HEK293 (cell line): ENCODE measurements at regions not wholly inside any gene's neighbourhood (a gene's known extent, or its start where the extent isn't known, plus 50 kb on each side); places are given as distances from the start of the nearest gene placed in this dataset.

Source experiments
- CTCF ChIA-PET: fragments of 350-600 bp; formaldehyde crosslinking; extraction: SDS; loops from one replicate; lab custom pipeline; 2021; ENCODE audit warnings: antibody characterized with exemption; lab: Yijun Ruan, JAX
- POLR2A ChIA-PET: fragments of 300-600 bp; formaldehyde crosslinking; extraction: SDS; loops from one replicate; lab custom pipeline; 2020; ENCODE audit warnings: antibody characterized with exemption, inconsistent platforms; lab: Yijun Ruan, JAX
- H3K27ac ChIP-seq: fragments of 200-500 bp; sonication (Bioruptor generic); 2 replicates; pipeline ENCODE4 v1.5.1; 2014; ENCODE audit warnings: low read depth, low read length, control low read depth, inconsistent platforms; ENCODE audit errors: extremely low read depth
- H3K36me3 ChIP-seq, 2 experiments: fragments of 200-500 bp in 1 of 2; sonication (Bioruptor generic) in 1 of 2; 1 replicate in 1 of 2; 2 replicates in 1 of 2; pipeline ENCODE4 v1.5.1; 2014 to 2017; ENCODE audit warnings: inconsistent platforms in 2 of 2, low read length in 2 of 2; ENCODE audit not compliant: control insufficient read depth in 2 of 2, insufficient read depth in 1 of 2
- H3K4me1 ChIP-seq: fragments of 200-500 bp; sonication (Bioruptor generic); 2 replicates; pipeline ENCODE4 v1.5.1; 2014; ENCODE audit warnings: mild to moderate bottlenecking, low read length, inconsistent platforms; ENCODE audit not compliant: control insufficient read depth, insufficient read depth
- H3K4me3 ChIP-seq: 2 replicates; pipeline ENCODE4 v1.5.1; 2011; ENCODE audit warnings: low read depth, mild to moderate bottlenecking, control low read depth, low read length, moderate library complexity
- H3K9me3 ChIP-seq: fragments of 200-500 bp; sonication (Bioruptor generic); 2 replicates; pipeline ENCODE4 v1.5.1; 2014; ENCODE audit warnings: low read depth, low read length, inconsistent platforms; ENCODE audit not compliant: control insufficient read depth, insufficient read depth
- GLI2 ChIP-seq: fragments of 450-650 bp; formaldehyde crosslinking; IDR thresholded peaks from 2 replicates; pipeline ENCODE4; 2017; ENCODE audit warnings: missing biosample characterization, missing genetic modification characterization, low read depth, borderline replicate concordance
- GLIS1 ChIP-seq: fragments of 450-650 bp; formaldehyde crosslinking; IDR thresholded peaks from 2 replicates; pipeline ENCODE4 v1.5.1; 2016; ENCODE audit warnings: missing biosample characterization, missing genetic modification characterization
- MYNN ChIP-seq: fragments of 450-650 bp; formaldehyde crosslinking; IDR thresholded peaks from 2 replicates; pipeline ENCODE4 v1.5.1; 2016; ENCODE audit warnings: missing biosample characterization, missing genetic modification characterization, borderline replicate concordance
- OSR2 ChIP-seq: fragments of 450-650 bp; formaldehyde crosslinking; IDR thresholded peaks from 2 replicates; pipeline ENCODE4 v1.5.1; 2016; ENCODE audit warnings: missing biosample characterization, missing genetic modification characterization
- OVOL3 ChIP-seq: fragments of 450-650 bp; formaldehyde crosslinking; IDR thresholded peaks from 2 replicates; pipeline ENCODE4 v1.5.1; 2016; ENCODE audit warnings: missing biosample characterization, missing genetic modification characterization
- PRDM1 ChIP-seq: fragments of 450-650 bp; formaldehyde crosslinking; IDR thresholded peaks from 2 replicates; pipeline ENCODE4; 2016; ENCODE audit warnings: missing biosample characterization, missing genetic modification characterization
- PRDM6 ChIP-seq: fragments of 450-650 bp; formaldehyde crosslinking; IDR thresholded peaks from 2 replicates; pipeline ENCODE4 v1.5.1; 2017; ENCODE audit warnings: missing biosample characterization, missing genetic modification characterization
- ZBTB17 ChIP-seq: fragments of 450-650 bp; formaldehyde crosslinking; IDR thresholded peaks from 2 replicates; pipeline ENCODE4 v1.5.1; 2016; ENCODE audit warnings: missing biosample characterization, missing genetic modification characterization
- ZFP41 ChIP-seq: fragments of 450-650 bp; formaldehyde crosslinking; IDR thresholded peaks from 2 replicates; pipeline ENCODE4 v1.5.1; 2016; ENCODE audit warnings: missing biosample characterization, missing genetic modification characterization, borderline replicate concordance
- ZNF16 ChIP-seq: fragments of 450-650 bp; formaldehyde crosslinking; IDR thresholded peaks from 2 replicates; pipeline ENCODE4 v1.5.1; 2016; ENCODE audit warnings: low read depth, missing biosample characterization, missing genetic modification characterization
- ZNF184 ChIP-seq: fragments of 450-650 bp; IDR thresholded peaks from 2 replicates; pipeline ENCODE4 v1.5.1; 2018; ENCODE audit warnings: missing biosample characterization, mild to moderate bottlenecking, missing genetic modification characterization
- ZNF202 ChIP-seq: fragments of 450-650 bp; formaldehyde crosslinking; IDR thresholded peaks from 2 replicates; pipeline ENCODE4 v1.5.1; 2016; ENCODE audit warnings: missing biosample characterization, missing genetic modification characterization, borderline replicate concordance
- ZNF404 ChIP-seq: fragments of 450-650 bp; formaldehyde crosslinking; IDR thresholded peaks from 2 replicates; pipeline ENCODE4 v1.5.1; 2017; ENCODE audit warnings: missing biosample characterization, missing genetic modification characterization
- ZNF513 ChIP-seq: fragments of 450-650 bp; IDR thresholded peaks from 2 replicates; pipeline ENCODE4 v1.5.1; 2018; ENCODE audit warnings: missing biosample characterization, missing genetic modification characterization
- ZNF629 ChIP-seq: fragments of 450-650 bp; formaldehyde crosslinking; IDR thresholded peaks from 2 replicates; pipeline ENCODE4 v1.5.1; 2017; ENCODE audit warnings: missing biosample characterization, missing genetic modification characterization
- ZNF658 ChIP-seq: fragments of 450-650 bp; formaldehyde crosslinking; IDR thresholded peaks from 2 replicates; pipeline ENCODE4; 2016; ENCODE audit warnings: missing biosample characterization, missing genetic modification characterization
- ZNF707 ChIP-seq: fragments of 450-650 bp; formaldehyde crosslinking; IDR thresholded peaks from 2 replicates; pipeline ENCODE4 v1.5.1; 2016; ENCODE audit warnings: missing biosample characterization, missing genetic modification characterization
- TF ChIP-seq, protein P1 (sequence below): fragments of 450-650 bp; formaldehyde crosslinking; IDR thresholded peaks from 2 replicates; pipeline ENCODE4 v1.5.1; 2016; ENCODE audit warnings: missing biosample characterization, missing genetic modification characterization, borderline replicate concordance
- TF ChIP-seq, protein P2 (sequence below): fragments of 450-650 bp; formaldehyde crosslinking; IDR thresholded peaks from 2 replicates; pipeline ENCODE4 v1.5.1; 2016; ENCODE audit warnings: missing biosample characterization, missing genetic modification characterization

- Histone ChIP-seq H3K9me3 (no peaks in the 10 kb centered on the region), H3K27ac (no peak overlapping the region), H3K4me1 (no peaks in the 10 kb centered on the region), H3K4me3 (no peak overlapping the region)
- POLR2A ChIA-PET, result no interaction called here
- CTCF ChIA-PET, result interaction anchor here (0.6 kb wide), 1 partner anchor 75 kb away, joined by 3 read pairs; no protein-coding TSS in a partner anchor
- TF ChIP-seq OSR2 (tag by site-specific recombination) (no peak), ZNF184 (no peak), ZNF16 (tag by site-specific recombination) (no peak), ZNF629 (no peak), GLIS1 (tag by site-specific recombination) (no peak), ZNF404 (tag by site-specific recombination) (no peak), ZNF202 (tag by site-specific recombination) (no peak), ZBTB17 (tag by site-specific recombination) (no peak), MYNN (tag by site-specific recombination) (no peak), ZNF658 (tag by site-specific recombination) (no peak), GLI2 (tag by site-specific recombination) (no peak), PRDM6 (tag by site-specific recombination) (no peak), ZNF513 (tag by site-specific recombination) (no peak), PRDM1 (no peak), ZFP41 (tag by site-specific recombination) (no peak), ZNF707 (tag by site-specific recombination) (no peak)
- TF ChIP-seq, protein P1, sequence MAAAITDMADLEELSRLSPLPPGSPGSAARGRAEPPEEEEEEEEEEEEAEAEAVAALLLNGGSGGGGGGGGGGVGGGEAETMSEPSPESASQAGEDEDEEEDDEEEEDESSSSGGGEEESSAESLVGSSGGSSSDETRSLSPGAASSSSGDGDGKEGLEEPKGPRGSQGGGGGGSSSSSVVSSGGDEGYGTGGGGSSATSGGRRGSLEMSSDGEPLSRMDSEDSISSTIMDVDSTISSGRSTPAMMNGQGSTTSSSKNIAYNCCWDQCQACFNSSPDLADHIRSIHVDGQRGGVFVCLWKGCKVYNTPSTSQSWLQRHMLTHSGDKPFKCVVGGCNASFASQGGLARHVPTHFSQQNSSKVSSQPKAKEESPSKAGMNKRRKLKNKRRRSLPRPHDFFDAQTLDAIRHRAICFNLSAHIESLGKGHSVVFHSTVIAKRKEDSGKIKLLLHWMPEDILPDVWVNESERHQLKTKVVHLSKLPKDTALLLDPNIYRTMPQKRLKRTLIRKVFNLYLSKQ (tag by site-specific recombination), result no peak
- TF ChIP-seq, protein P2, sequence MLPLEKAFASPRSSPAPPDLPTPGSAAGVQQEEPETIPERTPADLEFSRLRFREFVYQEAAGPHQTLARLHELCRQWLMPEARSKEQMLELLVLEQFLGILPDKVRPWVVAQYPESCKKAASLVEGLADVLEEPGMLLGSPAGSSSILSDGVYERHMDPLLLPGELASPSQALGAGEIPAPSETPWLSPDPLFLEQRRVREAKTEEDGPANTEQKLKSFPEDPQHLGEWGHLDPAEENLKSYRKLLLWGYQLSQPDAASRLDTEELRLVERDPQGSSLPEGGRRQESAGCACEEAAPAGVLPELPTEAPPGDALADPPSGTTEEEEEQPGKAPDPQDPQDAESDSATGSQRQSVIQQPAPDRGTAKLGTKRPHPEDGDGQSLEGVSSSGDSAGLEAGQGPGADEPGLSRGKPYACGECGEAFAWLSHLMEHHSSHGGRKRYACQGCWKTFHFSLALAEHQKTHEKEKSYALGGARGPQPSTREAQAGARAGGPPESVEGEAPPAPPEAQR (tag by site-specific recombination), result no peak
- TF ChIP-seq, all 188 proteins: peak for 0
- H3K36me3 ChIP-seq, result no peaks in the 10 kb centered on the region
These were observed 191.1 kb downstream of the TTLL7 start for GRCh38 chr1:83807821-83808220.

DNA sequence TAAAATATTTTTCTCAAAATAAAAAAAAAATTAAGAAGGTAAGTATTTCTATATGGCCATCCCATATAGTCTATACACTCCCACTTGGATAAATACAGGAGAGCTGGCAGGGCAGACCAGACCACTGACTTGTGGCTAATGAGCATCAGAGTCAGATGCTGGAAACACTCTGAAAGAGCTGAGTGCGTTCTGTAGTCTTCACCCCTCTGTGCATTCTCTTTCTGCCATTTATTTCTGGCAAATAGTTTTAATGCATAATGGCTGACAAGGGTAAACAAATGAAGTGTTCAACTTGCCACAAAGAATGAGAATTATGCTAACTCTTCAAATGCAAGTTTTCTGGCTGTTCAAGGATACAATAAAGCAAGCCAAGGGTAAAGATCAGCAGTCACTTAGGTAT, 191.7 kb downstream of the TTLL7 start:
- Histone ChIP-seq H3K27ac (no peak overlapping the region), H3K4me3 (no peak overlapping the region), H3K4me1 (no peaks in the 10 kb centered on the region), H3K36me3 (no peaks in the 10 kb centered on the region), H3K9me3 (no peaks in the 10 kb centered on the region)
- CTCF ChIA-PET, result no interaction called here
- TF ChIP-seq OVOL3 (tag by site-specific recombination), result no peak
- POLR2A ChIA-PET, result no interaction called here
